ENCODE measurements at regions not wholly inside any gene's neighbourhood (a gene's known extent, or its start where the extent isn't known, plus 50 kb on each side); places are given as distances from the start of the nearest gene placed in this dataset.

- Histone ChIP-seq H3K4ac (ENCODE audit: low read depth, low read length) (no peak overlapping the region), H3K9me1 (ENCODE audit: insufficient read depth, low read length) (no peaks in the 10 kb centered on the region), H3K27me3 (ENCODE audit: control insufficient read depth, insufficient read depth, low read length) (no peaks in the 10 kb centered on the region), H4K5ac (ENCODE audit: low read depth, low read length) (no peak overlapping the region), H3K79me1 (ENCODE audit: low read depth in 1 of 2, low read length in 2 of 2) (no peaks in the 10 kb centered on the region), H2BK20ac (ENCODE audit: low read depth, low read length) (no peak overlapping the region), H3K36me3 (ENCODE audit: control insufficient read depth, insufficient read depth, low read length) (no peaks in the 10 kb centered on the region), H2AK9ac (replicated peaks; ENCODE audit: low read depth, low read length, poor library complexity) (no peak overlapping the region), H2BK5ac (ENCODE audit: low read depth, low read length, poor library complexity, severe bottlenecking) (no peak overlapping the region), H4K8ac (ENCODE audit: low read depth in 2 of 2, low read length in 2 of 2) (no peak overlapping the region), H3K14ac (replicated peaks; ENCODE audit: low read depth, low read length) (no peak overlapping the region), H3K4me1 (ENCODE audit: control insufficient read depth, insufficient read depth, low read length) (no peaks in the 10 kb centered on the region), H3K56ac (ENCODE audit: extremely low read depth, insufficient read depth, low read length) (no peak overlapping the region), H3K4me2 (ENCODE audit: low read depth, low read length) (no peak overlapping the region), H3K9ac (ENCODE audit: low read depth, low read length) (no peak overlapping the region), H4K20me1 (ENCODE audit: insufficient read depth, low read length) (no peaks in the 10 kb centered on the region), H4K91ac (ENCODE audit: insufficient read depth, low read depth, low read length) (no peak overlapping the region), H2BK120ac (ENCODE audit: low read depth, low read length) (no peak overlapping the region), H3K23ac (ENCODE audit: low read depth, low read length) (no peak overlapping the region), H2AK5ac (ENCODE audit: low read depth, low read length) (no peak overlapping the region), H3K27ac (ENCODE audit: insufficient read depth, low read length) (no peak overlapping the region), H2BK15ac (ENCODE audit: low read depth, low read length) (no peak overlapping the region), H3K18ac (ENCODE audit: low read depth, low read length) (no peak overlapping the region), H3K4me3 (ENCODE audit: insufficient read depth, low read depth, low read length) (no peak overlapping the region), H2AFZ (replicated peaks; ENCODE audit: low read length, poor library complexity) (no peak overlapping the region), H3K9me3 (ENCODE audit: control insufficient read depth, insufficient read depth, low read length) (no peaks in the 10 kb centered on the region)
- in situ Hi-C loops (cut with MboI; ENCODE audit: low sequenced_read_pairs): no loop called here
- POLR2A ChIA-PET (ENCODE audit: unreplicated experiment): no interaction called here
- TF ChIP-seq SMC3 (IDR thresholded peaks at IDR 0.05; ENCODE audit: low read depth, low read length) (no peak), RCOR1 (IDR thresholded peaks at IDR 0.05; ENCODE audit: insufficient replicate concordance, low read length) (no peak), RFX5 (IDR thresholded peaks at IDR 0.05; ENCODE audit: low read depth, low read length) (no peak), NFE2L2 (IDR thresholded peaks at IDR 0.05; ENCODE audit: low read depth, low read length) (no peak), CHD1 (IDR thresholded peaks at IDR 0.05; ENCODE audit: low read depth, low read length) (no peak), ELK1 (IDR thresholded peaks at IDR 0.05; ENCODE audit: borderline replicate concordance, low read depth, low read length) (no peak), USF2 (IDR thresholded peaks at IDR 0.05; ENCODE audit: low read depth, low read length) (no peak), POLR2A (IDR thresholded peaks at IDR 0.05; ENCODE audit: low read depth, low read length) (no peak), MAZ (IDR thresholded peaks at IDR 0.05; ENCODE audit: borderline replicate concordance, low read depth, low read length) (no peak), RAD21 (IDR thresholded peaks at IDR 0.05; ENCODE audit: low read length) (no peak), FOS (IDR thresholded peaks at IDR 0.05; ENCODE audit: low read depth, low read length) (no peak)
- CTCF ChIA-PET: no interaction called here
- no TSS peak for BruUV-seq (replicated peaks)
- intact Hi-C loops (cut with micrococcal nuclease): no loop called here
- no peak for DNase-seq
- dilution Hi-C loops (cut with HindIII; ENCODE audit: low sequenced_read_pairs, unreplicated experiment): no loop called here
- no peak for ATAC-seq (ENCODE audit: low read depth)
Measured at GRCh38 chr4:177512646-177513045, 70.4 kb upstream of the AGA start.

All from IMR-90 (cell line).